Left colon (tissue), 2 donors: ENCODE measurements at regions not wholly inside any gene's neighbourhood (a gene's known extent, or its start where the extent isn't known, plus 50 kb on each side); places are given as distances from the start of the nearest gene placed in this dataset.
"Not testable (repeated sequence)": the region's sequence is repeated elsewhere in the genome, so short reads cannot be mapped to it uniquely, and the experiment has no call there.

ENCODE experiments used
- ATAC-seq: fragments of 200-7000 bp; cut with Tn5 transposase; one replicate; pipeline ENCODE4 v1.9.1; 2020; ENCODE audit warnings: mild to moderate bottlenecking, moderate library complexity
- DNase-seq, 2 donors: peaks; one replicate each; pipeline ENCODE4 v3.0.0-alpha.2; 2020
- intact Hi-C, 2 donors: fragments of 100-400 bp; cut with DNase I in 1 of 2; cut with micrococcal nuclease in 1 of 2; formaldehyde crosslinking; loops; one replicate each; pipeline versions ENCODE4 v1.11.2 to v1.14.0; 2022; cut with DNase I, micrococcal nuclease
- donor health status: DM: no; HTN: no; CAD: no.
- donor health status: DM: yes; HTN: yes; CAD: no.

GRCh38 chr15:84530751-84531150, 70.1 kb upstream of the ZSCAN2 start:
- DNase-seq, intact Hi-C loops, ATAC-seq: not testable (repeated sequence)

DNA sequence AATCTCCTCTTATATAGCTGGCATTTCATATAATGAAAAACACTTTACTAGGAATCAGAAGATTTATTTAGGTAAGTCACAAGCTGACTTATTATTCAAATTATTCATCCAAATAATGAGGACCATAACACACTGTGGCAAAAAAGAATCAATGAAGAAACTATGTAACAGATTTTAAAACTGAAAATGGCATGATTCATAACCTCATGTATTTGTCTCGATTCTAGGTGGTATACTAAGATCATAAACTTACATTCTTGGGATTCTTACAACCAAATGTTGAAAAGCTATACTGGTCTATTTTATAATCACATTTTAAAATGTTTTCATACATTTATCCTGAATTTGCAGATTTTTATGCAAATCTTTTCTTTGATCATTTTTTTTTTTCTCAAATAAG, 69.6 kb upstream of the ZSCAN2 start:
- DNase-seq, ATAC-seq, intact Hi-C loops: not testable (repeated sequence)

DNA sequence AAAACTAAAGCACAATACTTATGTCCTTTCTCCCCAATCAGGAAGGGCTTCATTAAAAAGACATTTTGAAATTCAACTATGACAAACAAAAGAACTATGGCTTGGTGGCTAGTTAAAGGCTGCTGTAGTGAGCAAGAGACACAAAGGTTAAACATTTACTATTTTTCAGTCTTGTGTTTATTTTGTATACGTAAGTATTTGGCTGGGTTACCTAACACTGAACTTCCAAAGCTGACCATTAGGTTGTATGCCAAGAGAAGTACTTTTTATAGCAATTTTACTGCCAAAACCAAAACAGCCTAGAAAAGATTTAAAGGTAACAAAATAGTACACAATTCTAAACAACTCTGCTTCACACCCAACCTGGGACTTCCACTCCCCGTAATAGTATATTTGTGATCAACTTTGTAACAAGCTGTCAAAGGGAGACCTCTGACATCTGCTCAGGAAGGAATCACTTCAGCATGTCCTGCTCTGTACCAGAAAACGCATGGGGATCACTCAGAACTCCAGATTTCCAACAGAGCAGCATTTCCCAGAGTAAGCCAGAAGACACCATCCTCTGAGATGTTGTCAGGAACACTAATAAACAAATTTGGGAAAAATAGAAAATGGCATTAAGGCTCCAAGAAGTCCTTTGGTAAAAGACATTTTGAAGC, 69.0 kb upstream of the ZSCAN2 start:
- peak; percentile 89 for ATAC-seq
- intact Hi-C loops, DNase-seq: not testable (repeated sequence)

DNA sequence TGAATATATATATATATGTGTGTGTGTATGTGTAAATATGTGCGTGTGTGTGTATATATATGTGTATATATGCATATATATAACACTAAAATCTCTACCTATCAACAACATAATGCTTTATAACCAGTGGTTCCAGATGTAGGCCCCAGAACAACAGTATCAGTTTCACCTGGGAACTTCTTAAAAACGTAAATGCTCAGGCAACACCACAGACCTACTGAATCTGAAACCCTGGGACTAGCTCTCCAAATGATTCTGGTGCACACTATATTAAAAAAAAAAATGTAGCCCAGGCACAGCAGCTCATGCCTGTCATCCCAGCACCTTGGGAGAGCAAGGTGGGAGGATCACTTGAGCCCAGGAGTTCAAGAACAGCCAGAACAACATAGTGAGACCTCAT, 67.1 kb upstream of the ZSCAN2 start:
- intact Hi-C loops, DNase-seq, ATAC-seq: not testable (repeated sequence)

DNA sequence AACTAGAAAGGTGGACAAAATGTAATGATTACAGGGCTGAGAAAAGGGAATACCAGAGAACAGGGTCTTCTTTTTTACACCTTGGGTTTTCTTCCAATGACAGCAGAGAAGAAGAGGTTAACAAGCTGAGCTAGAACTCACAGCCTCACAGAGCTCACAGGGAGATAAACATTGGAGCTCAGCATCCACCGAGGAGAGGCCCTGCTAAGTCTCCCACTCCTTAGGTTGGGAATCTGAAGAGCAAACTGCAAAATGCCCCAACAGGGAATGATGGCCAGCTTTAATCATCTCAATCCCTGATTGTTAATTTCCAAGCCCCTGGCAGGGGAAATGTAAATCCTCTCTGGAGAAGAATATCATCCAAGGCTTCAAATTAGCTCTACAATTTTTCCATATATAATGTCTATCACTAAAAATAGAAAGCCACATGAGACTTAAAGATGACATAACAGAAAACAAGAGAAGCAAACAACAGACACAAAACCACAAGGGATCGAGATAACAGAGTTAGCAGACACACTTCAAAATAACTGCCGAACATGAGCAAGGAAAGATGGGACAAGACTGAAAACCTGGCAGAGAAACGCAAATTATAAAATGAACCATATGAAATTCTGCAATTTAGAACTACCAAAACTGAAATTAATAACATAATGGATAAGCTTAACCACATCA, 66.1 kb upstream of the ZSCAN2 start:
- ATAC-seq, DNase-seq, intact Hi-C loops: not testable (repeated sequence)

DNA sequence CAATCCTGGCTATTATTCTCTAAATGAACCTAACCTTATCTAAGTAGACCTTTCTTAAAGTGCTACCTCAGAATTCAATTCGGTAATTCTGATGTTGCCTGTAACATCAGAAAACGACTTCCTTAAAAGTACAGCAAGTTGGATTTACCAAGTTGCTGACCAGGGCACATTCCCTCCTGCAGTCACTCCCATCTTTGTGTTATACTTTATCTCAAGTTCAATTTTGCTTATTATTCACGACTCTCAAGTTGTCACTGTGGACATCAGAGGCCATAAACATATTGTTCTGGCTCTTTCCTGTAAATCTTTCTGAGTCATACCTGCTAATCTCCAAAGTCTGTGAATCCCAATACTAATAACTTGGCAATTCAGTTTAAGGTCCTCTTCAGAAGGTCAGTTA, 64.6 kb upstream of the ZSCAN2 start:
- ATAC-seq, intact Hi-C loops, DNase-seq: not testable (repeated sequence)

DNA sequence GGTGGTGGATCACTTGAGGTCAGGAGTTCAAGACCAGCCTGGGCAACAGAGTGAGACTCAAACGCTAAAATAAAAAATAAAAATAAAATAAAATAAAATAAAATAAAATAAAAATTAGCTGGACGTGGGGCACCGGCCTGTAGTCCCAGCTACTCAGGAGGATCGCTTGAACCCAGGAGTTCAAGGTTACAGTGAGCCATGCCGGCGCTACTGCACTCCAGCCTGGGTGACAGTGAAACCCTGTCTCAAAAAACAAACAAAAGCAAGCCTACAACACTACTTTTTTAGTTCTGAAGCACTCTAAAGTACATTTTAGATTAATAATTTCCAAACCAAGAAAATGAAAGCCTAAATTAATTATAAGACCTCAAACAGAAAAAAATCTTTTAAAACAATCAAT, 56.2 kb upstream of the ZSCAN2 start:
- ATAC-seq, DNase-seq, intact Hi-C loops: not testable (repeated sequence)

GRCh38 chr15:84547150-84547549, 53.7 kb upstream of the ZSCAN2 start:
- DNase-seq, ATAC-seq, intact Hi-C loops: not testable (repeated sequence)

DNA sequence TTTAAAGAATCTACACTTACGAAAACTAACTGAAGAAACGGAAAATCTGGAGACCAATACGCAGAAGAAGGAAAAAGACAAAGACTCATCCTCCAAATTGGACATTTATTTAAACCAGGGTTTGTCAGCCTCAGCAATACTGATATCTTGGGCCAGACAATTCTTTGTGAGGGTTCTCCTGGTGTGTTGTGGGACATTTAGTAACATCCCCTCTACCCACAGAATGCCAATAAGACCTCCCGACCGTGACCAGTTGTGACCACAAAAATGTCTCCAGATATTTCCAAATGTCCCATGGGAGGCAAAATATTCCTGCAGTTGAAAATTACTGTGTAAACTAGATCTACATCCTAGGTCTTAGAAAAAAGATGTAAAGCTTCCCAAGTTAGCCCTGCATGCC, 50.3 kb upstream of the ZSCAN2 start:
- intact Hi-C loops, ATAC-seq, DNase-seq: not testable (repeated sequence)
